GM12878 (cell line): ENCODE measurements at regions not wholly inside any gene's neighbourhood (a gene's known extent, or its start where the extent isn't known, plus 50 kb on each side); places are given as distances from the start of the nearest gene placed in this dataset.
"Not testable (repeated sequence)": the region's sequence is repeated elsewhere in the genome, so short reads cannot be mapped to it uniquely, and the experiment has no call there.

ENCODE experiments used
- EP300 ChIP-seq, 2 experiments: fragments of 150-350 bp in 1 of 2; IDR thresholded peaks; 2 replicates each; pipeline ENCODE4 v1.6.1; 2011 to 2012; ENCODE audit warnings: low read depth in 2 of 2, low read length in 2 of 2, borderline replicate concordance in 1 of 2, improper control_type of control experiment in 1 of 2, inconsistent platforms in 1 of 2; ENCODE audit not compliant: control insufficient read depth in 1 of 2
- KAT2A ChIP-seq: conservative IDR thresholded peaks from 2 replicates; pipeline ENCODE4 v1.6.1; 2011; ENCODE audit warnings: low read depth, low read length; ENCODE audit not compliant: control insufficient read depth
- MYB ChIP-seq: fragments of 150-350 bp; IDR thresholded peaks from 2 replicates; pipeline ENCODE4 v1.6.1; 2014; ENCODE audit warnings: mild to moderate bottlenecking, low read depth, low read length, borderline replicate concordance
- POLR2A ChIP-seq: IDR thresholded peaks from 2 replicates; pipeline ENCODE4 v1.6.1; 2011; ENCODE audit warnings: low read depth, mild to moderate bottlenecking, low read length
- REST ChIP-seq: IDR thresholded peaks from 2 replicates; pipeline ENCODE4 v1.6.1; 2012; ENCODE audit warnings: mild to moderate bottlenecking, low read depth, low read length
- SMC3 ChIP-seq: IDR thresholded peaks from 2 replicates; pipeline ENCODE4 v1.6.1; 2011; ENCODE audit warnings: low read length, improper control_type of control experiment, borderline replicate concordance
- SREBF2 ChIP-seq: IDR thresholded peaks from 2 replicates; pipeline ENCODE4 v1.6.1; 2012; ENCODE audit warnings: mild to moderate bottlenecking, low read length
- TF ChIP-seq, protein P1 (sequence below): fragments of 450-650 bp; IDR thresholded peaks from 2 replicates; pipeline ENCODE4 v1.6.1; 2014; ENCODE audit warnings: mild to moderate bottlenecking
- TF ChIP-seq, protein P2 (sequence below): fragments of 450-650 bp; IDR thresholded peaks from 2 replicates; pipeline ENCODE4 v1.6.1; 2018; ENCODE audit warnings: mild to moderate bottlenecking, low read depth, moderate library complexity; ENCODE audit not compliant: partially characterized antibody

- TF ChIP-seq, protein P1, sequence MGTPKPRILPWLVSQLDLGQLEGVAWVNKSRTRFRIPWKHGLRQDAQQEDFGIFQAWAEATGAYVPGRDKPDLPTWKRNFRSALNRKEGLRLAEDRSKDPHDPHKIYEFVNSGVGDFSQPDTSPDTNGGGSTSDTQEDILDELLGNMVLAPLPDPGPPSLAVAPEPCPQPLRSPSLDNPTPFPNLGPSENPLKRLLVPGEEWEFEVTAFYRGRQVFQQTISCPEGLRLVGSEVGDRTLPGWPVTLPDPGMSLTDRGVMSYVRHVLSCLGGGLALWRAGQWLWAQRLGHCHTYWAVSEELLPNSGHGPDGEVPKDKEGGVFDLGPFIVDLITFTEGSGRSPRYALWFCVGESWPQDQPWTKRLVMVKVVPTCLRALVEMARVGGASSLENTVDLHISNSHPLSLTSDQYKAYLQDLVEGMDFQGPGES = not testable (repeated sequence)
- TF ChIP-seq POLR2A; REST; SREBF2; MYB; KAT2A; EP300 (IDR thresholded peaks at IDR 0.05; ENCODE audit: borderline replicate concordance in 1 of 2, control insufficient read depth in 1 of 2, low read depth in 2 of 2, low read length in 2 of 2); SMC3: not testable (repeated sequence)
- TF ChIP-seq, protein P2, sequence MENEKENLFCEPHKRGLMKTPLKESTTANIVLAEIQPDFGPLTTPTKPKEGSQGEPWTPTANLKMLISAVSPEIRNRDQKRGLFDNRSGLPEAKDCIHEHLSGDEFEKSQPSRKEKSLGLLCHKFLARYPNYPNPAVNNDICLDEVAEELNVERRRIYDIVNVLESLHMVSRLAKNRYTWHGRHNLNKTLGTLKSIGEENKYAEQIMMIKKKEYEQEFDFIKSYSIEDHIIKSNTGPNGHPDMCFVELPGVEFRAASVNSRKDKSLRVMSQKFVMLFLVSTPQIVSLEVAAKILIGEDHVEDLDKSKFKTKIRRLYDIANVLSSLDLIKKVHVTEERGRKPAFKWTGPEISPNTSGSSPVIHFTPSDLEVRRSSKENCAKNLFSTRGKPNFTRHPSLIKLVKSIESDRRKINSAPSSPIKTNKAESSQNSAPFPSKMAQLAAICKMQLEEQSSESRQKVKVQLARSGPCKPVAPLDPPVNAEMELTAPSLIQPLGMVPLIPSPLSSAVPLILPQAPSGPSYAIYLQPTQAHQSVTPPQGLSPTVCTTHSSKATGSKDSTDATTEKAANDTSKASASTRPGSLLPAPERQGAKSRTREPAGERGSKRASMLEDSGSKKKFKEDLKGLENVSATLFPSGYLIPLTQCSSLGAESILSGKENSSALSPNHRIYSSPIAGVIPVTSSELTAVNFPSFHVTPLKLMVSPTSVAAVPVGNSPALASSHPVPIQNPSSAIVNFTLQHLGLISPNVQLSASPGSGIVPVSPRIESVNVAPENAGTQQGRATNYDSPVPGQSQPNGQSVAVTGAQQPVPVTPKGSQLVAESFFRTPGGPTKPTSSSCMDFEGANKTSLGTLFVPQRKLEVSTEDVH = not testable (repeated sequence)
Observed at GRCh38 chr5:42931451-42931850, 108.7 kb downstream of the ANXA2R start.
